GM12878 (cell line): ENCODE measurements at regions not wholly inside any gene's neighbourhood (a gene's known extent, or its start where the extent isn't known, plus 50 kb on each side); places are given as distances from the start of the nearest gene placed in this dataset.

Experiments
- ATAC-seq: fragments of 200-7000 bp; cut with Tn5 transposase; 3 replicates; pipeline ENCODE4 v1.9.1; 2020; ENCODE audit warnings: mild to moderate bottlenecking, moderate library complexity
- BruUV-seq: library from RNA; stranded (reverse); fragments of 400-500 nt; replicated peaks from 2 replicates; lab custom pipeline; 2021; lab: Mats Ljungman, UMichigan
- CTCF ChIA-PET: fragments of 300-600 bp; sonication (Branson Sonifier 250); formaldehyde crosslinking; extraction: SDS; loops from one replicate; lab custom pipeline; 2021; ENCODE audit warnings: inconsistent platforms; lab: Yijun Ruan, JAX
- POLR2A ChIA-PET: fragments of 350-600 bp; formaldehyde crosslinking; extraction: SDS; loops from one replicate; lab custom pipeline; 2021; ENCODE audit warnings: inconsistent platforms; lab: Charles Lee
- RAD21 ChIA-PET: fragments of 300-600 bp; sonication (Branson Sonifier 250); formaldehyde crosslinking; loops from one replicate; lab custom pipeline; 2023; ENCODE audit warnings: antibody characterized with exemption; ENCODE audit not compliant: unreplicated experiment; lab: Charles Lee
- SMC1A ChIA-PET: fragments of 300-600 bp; sonication (Branson Sonifier 250); formaldehyde crosslinking; loops from one replicate; lab custom pipeline; 2023; ENCODE audit not compliant: unreplicated experiment, uncharacterized antibody; lab: Charles Lee
- DNase-seq: peaks from one replicate; pipeline ENCODE4 v3.0.0-alpha.2; 2011; ENCODE audit warnings: low read depth, low spot score
- FAIRE-seq: peaks from 3 replicates; lab custom pipeline; 2011; peaks lifted over from hg19 to GRCh38; lab: Jason Lieb, UNC
- H2AFZ ChIP-seq: 2 replicates; pipeline ENCODE4 v1.6.0; 2011; ENCODE audit warnings: low read depth, low read length, control low read depth; ENCODE audit not compliant: control insufficient read depth
- H3K27ac ChIP-seq: 2 replicates; pipeline ENCODE4 v1.5.1; 2011; ENCODE audit warnings: control low read depth; ENCODE audit not compliant: control insufficient read depth, insufficient read depth
- H3K27me3 ChIP-seq, 2 experiments: replicated peaks in 1 of 2; 2 replicates each; pipeline versions ENCODE4 v1.6.0 to v1.6.1; 2011; ENCODE audit warnings: low read length in 1 of 2; ENCODE audit not compliant: control insufficient read depth in 2 of 2, insufficient read depth in 2 of 2
- H3K36me3 ChIP-seq, 2 experiments: 2 replicates each; pipeline ENCODE4 v1.5.1; 2011; ENCODE audit warnings: low read length in 1 of 2; ENCODE audit not compliant: control insufficient read depth in 2 of 2, insufficient read depth in 2 of 2
- H3K4me1 ChIP-seq: 2 replicates; pipeline ENCODE4 v1.6.1; 2011; ENCODE audit warnings: mild to moderate bottlenecking, low read length, moderate library complexity, mixed read lengths; ENCODE audit not compliant: control insufficient read depth, insufficient read depth
- H3K4me2 ChIP-seq: 2 replicates; pipeline ENCODE4 v1.6.0; 2011; ENCODE audit warnings: control low read depth; ENCODE audit not compliant: control insufficient read depth, insufficient read depth
- H3K4me3 ChIP-seq: fragments of 200-600 bp; sonication (generic); 2 replicates; pipeline ENCODE4 v1.5.1; 2016
- H3K79me2 ChIP-seq: 2 replicates; pipeline ENCODE4 v1.6.0; 2011; ENCODE audit warnings: low read length; ENCODE audit not compliant: control insufficient read depth, insufficient read depth
- H3K9ac ChIP-seq: 2 replicates; pipeline ENCODE4 v1.8.0; 2011; ENCODE audit warnings: low read length, control low read depth, mixed read lengths; ENCODE audit not compliant: control insufficient read depth, insufficient read depth
- H3K9me3 ChIP-seq: replicated peaks from 3 replicates; pipeline ENCODE4 v1.5.1; 2011; ENCODE audit warnings: mild to moderate bottlenecking, low read length; ENCODE audit not compliant: control insufficient read depth, insufficient read depth
- H4K20me1 ChIP-seq: 2 replicates; pipeline ENCODE4 v1.6.0; 2011; ENCODE audit not compliant: control insufficient read depth, insufficient read depth
- CHD1 ChIP-seq: IDR thresholded peaks from 2 replicates; pipeline ENCODE4 v1.6.1; 2012; ENCODE audit warnings: low read depth, low read length, improper control_type of control experiment
- ELK1 ChIP-seq: IDR thresholded peaks from 2 replicates; pipeline ENCODE4 v1.6.1; 2012; ENCODE audit warnings: low read depth, low read length, improper control_type of control experiment
- HDAC2 ChIP-seq: fragments of 200-600 bp; sonication (generic); IDR thresholded peaks from 2 replicates; pipeline ENCODE4 v1.6.1; 2017
- MEF2B ChIP-seq: fragments of 450-650 bp; IDR thresholded peaks from 2 replicates; pipeline ENCODE4 v1.6.1; 2018; ENCODE audit warnings: mild to moderate bottlenecking, moderate library complexity; ENCODE audit not compliant: partially characterized antibody, poor library complexity, severe bottlenecking
- NRF1 ChIP-seq: conservative IDR thresholded peaks from 2 replicates; pipeline ENCODE4 v1.6.1; 2011; ENCODE audit warnings: mild to moderate bottlenecking, low read depth, low read length, improper control_type of control experiment
- PML ChIP-seq: IDR thresholded peaks from 2 replicates; pipeline ENCODE4 v1.6.1; 2012; ENCODE audit warnings: low read length, inconsistent platforms
- RB1 ChIP-seq: fragments of 450-650 bp; formaldehyde crosslinking; IDR thresholded peaks from 2 replicates; pipeline ENCODE4 v1.6.1; 2017; ENCODE audit warnings: mild to moderate bottlenecking, borderline replicate concordance
- SREBF1 ChIP-seq: IDR thresholded peaks from 2 replicates; pipeline ENCODE4 v1.6.1; 2012; ENCODE audit warnings: mild to moderate bottlenecking, low read length
- SUPT20H ChIP-seq: IDR thresholded peaks from 2 replicates; pipeline ENCODE4 v1.6.1; 2011; ENCODE audit warnings: low read depth, mild to moderate bottlenecking, low read length, moderate library complexity, borderline replicate concordance; ENCODE audit not compliant: control insufficient read depth
- SUZ12 ChIP-seq: fragments of 200-600 bp; sonication (generic); IDR thresholded peaks from one replicate; pipeline ENCODE4 v1.6.1; 2018; ENCODE audit warnings: antibody characterized with exemption, mild to moderate bottlenecking; ENCODE audit not compliant: unreplicated experiment
- ZBED1 ChIP-seq: IDR thresholded peaks from 2 replicates; pipeline ENCODE4 v1.6.1; 2016; ENCODE audit warnings: borderline replicate concordance
- ZNF384 ChIP-seq: IDR thresholded peaks from 2 replicates; pipeline ENCODE4 v1.6.1; 2012; ENCODE audit warnings: low read depth, mild to moderate bottlenecking, low read length, improper control_type of control experiment, borderline replicate concordance
- WGBS: methylation state at CpG from one replicate; pipeline ENCODE4 v1.1.6; 2016; ENCODE audit warnings: low lambda C conversion rate; ENCODE audit not compliant: insufficient replicate concordance, insufficient coverage; ENCODE audit errors: missing lambda C conversion rate; 5-methylcytosine and 5-hydroxymethylcytosine counted together
- in situ Hi-C: fragments of 300-500 bp; cut with MboI; formaldehyde crosslinking; loops from 9 replicates; pipeline ENCODE4 v1.14.3; 2018; ENCODE audit warnings: mixed read lengths
- intact Hi-C: fragments of 100-400 bp; cut with micrococcal nuclease; formaldehyde crosslinking; loops from one replicate; pipeline ENCODE4 v1.14.2; 2022; ENCODE audit not compliant: unreplicated experiment
- TF ChIP-seq, protein P1 (sequence below): fragments of 150-350 bp; IDR thresholded peaks from 2 replicates; pipeline ENCODE4 v1.6.1; 2014; ENCODE audit warnings: mild to moderate bottlenecking, low read depth, low read length
- TF ChIP-seq, protein P2 (sequence below): IDR thresholded peaks from 2 replicates; pipeline ENCODE4 v1.6.1; 2012; ENCODE audit warnings: low read depth, low read length, improper control_type of control experiment
- TF ChIP-seq, protein P3 (sequence below): IDR thresholded peaks from 2 replicates; pipeline ENCODE4 v1.6.1; 2011; ENCODE audit warnings: low read depth, low read length, improper control_type of control experiment, borderline replicate concordance

- Histone ChIP-seq H4K20me1 (no peaks in the 10 kb centered on the region), H3K4me3 (no peak overlapping the region), H2AFZ (no peak overlapping the region), H3K4me1 (no peaks in the 10 kb centered on the region), H3K9me3 (no peaks in the 10 kb centered on the region), H3K36me3 (no peaks in the 10 kb centered on the region), H3K4me2 (no peak overlapping the region), H3K9ac (no peak overlapping the region), H3K27ac (no peak overlapping the region), H3K79me2 (no peaks in the 10 kb centered on the region), H3K27me3 (no peaks in the 10 kb centered on the region)
- no peak for DNase-seq
- WGBS = 50% methylated on average over 3 of the region's 3 CpGs
- ChIA-PET POLR2A (no interaction called here), RAD21 (no interaction called here), CTCF (interaction anchor here (0.7 kb wide), 1 partner anchor 16 kb away, joined by 3 read pairs; no protein-coding TSS in a partner anchor), SMC1A (no interaction called here)
- ATAC-seq = no peak
- intact Hi-C loops (no loop called here), in situ Hi-C loops (no loop called here)
- no TSS peak for BruUV-seq
- FAIRE-seq = no peak
- TF ChIP-seq ZBED1 = no peak
- no peak for TF ChIP-seq HDAC2
- no peak for TF ChIP-seq SREBF1
- no peak for TF ChIP-seq RB1
- no peak for TF ChIP-seq PML
- TF ChIP-seq, protein P1, sequence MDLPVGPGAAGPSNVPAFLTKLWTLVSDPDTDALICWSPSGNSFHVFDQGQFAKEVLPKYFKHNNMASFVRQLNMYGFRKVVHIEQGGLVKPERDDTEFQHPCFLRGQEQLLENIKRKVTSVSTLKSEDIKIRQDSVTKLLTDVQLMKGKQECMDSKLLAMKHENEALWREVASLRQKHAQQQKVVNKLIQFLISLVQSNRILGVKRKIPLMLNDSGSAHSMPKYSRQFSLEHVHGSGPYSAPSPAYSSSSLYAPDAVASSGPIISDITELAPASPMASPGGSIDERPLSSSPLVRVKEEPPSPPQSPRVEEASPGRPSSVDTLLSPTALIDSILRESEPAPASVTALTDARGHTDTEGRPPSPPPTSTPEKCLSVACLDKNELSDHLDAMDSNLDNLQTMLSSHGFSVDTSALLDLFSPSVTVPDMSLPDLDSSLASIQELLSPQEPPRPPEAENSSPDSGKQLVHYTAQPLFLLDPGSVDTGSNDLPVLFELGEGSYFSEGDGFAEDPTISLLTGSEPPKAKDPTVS = no peak
- TF ChIP-seq CHD1 = no peak
- TF ChIP-seq MEF2B = no peak
- no peak for TF ChIP-seq NRF1
- TF ChIP-seq ELK1 = no peak
- no peak for TF ChIP-seq SUPT20H
- TF ChIP-seq SUZ12 = no peak
- TF ChIP-seq, protein P2, sequence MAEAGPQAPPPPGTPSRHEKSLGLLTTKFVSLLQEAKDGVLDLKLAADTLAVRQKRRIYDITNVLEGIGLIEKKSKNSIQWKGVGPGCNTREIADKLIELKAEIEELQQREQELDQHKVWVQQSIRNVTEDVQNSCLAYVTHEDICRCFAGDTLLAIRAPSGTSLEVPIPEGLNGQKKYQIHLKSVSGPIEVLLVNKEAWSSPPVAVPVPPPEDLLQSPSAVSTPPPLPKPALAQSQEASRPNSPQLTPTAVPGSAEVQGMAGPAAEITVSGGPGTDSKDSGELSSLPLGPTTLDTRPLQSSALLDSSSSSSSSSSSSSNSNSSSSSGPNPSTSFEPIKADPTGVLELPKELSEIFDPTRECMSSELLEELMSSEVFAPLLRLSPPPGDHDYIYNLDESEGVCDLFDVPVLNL = no peak
- TF ChIP-seq ZNF384 = no peak
- TF ChIP-seq, protein P3, sequence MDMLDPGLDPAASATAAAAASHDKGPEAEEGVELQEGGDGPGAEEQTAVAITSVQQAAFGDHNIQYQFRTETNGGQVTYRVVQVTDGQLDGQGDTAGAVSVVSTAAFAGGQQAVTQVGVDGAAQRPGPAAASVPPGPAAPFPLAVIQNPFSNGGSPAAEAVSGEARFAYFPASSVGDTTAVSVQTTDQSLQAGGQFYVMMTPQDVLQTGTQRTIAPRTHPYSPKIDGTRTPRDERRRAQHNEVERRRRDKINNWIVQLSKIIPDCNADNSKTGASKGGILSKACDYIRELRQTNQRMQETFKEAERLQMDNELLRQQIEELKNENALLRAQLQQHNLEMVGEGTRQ = no peak
These were observed 1146.6 kb upstream of the ZEB2 start for GRCh38 chr2:145666552-145666951.
